ENCODE measurements at regions not wholly inside any gene's neighbourhood (a gene's known extent, or its start where the extent isn't known, plus 50 kb on each side); places are given as distances from the start of the nearest gene placed in this dataset.

- no peak overlapping the region for H3K9ac ChIP-seq (ENCODE audit: extremely low read depth, insufficient read length, low read length)
- Mint-ChIP-seq H3K9me3 (no peaks in the 10 kb centered on the region; a peak in 1 of 5 replicates), H3K27me3 (ENCODE audit: low read depth) (no peaks in the 10 kb centered on the region), H3K4me1 (peaks cover 3 to 14% of the 10 kb centered on the region in 2 experiments; a peak in 3 of 4 replicates), H3K36me3 (ENCODE audit: insufficient read depth in 1 of 3, low read depth in 3 of 3) (no peaks in the 10 kb centered on the region; a peak in 1 of 7 replicates), H3K4me3 (no peak overlapping the region), H3K27ac (no peak overlapping the region)
- no peak overlapping the region for H3K14ac ChIP-seq (ENCODE audit: insufficient read depth, low read length)
- no peak overlapping the region for H2AFZ ChIP-seq (ENCODE audit: low read length)
- H3K4me2 ChIP-seq (ENCODE audit: insufficient read depth, insufficient read length, low read length) = no peak overlapping the region
- no peak overlapping the region for H4K5ac ChIP-seq (ENCODE audit: insufficient read length, low read depth, low read length)
- no peaks in the 10 kb centered on the region for H3K79me1 ChIP-seq (ENCODE audit: insufficient read depth, low read depth, low read length, poor library complexity, severe bottlenecking)
- H3K9me3 ChIP-seq (ENCODE audit: control insufficient read depth, low read depth, low read length) = no peaks in the 10 kb centered on the region
- no peak overlapping the region for H2BK15ac ChIP-seq (ENCODE audit: low read depth, low read length)
- no peak overlapping the region for H3T11ph ChIP-seq (ENCODE audit: low read length)
- H3K18ac ChIP-seq (ENCODE audit: insufficient read length, low read depth, low read length) = no peak overlapping the region
- H2BK5ac ChIP-seq (ENCODE audit: insufficient read length, low read length) = no peak overlapping the region
- H2BK120ac ChIP-seq (ENCODE audit: low read depth, low read length, poor library complexity, severe bottlenecking) = no peak overlapping the region
- H2BK12ac ChIP-seq (ENCODE audit: insufficient read length, low read depth, low read length) = no peak overlapping the region
- H3K27me3 ChIP-seq (ENCODE audit: insufficient read depth, low read length) = no peaks in the 10 kb centered on the region
- H3K23me2 ChIP-seq (ENCODE audit: insufficient read length, low read depth, low read length, poor library complexity, severe bottlenecking) = no peaks in the 10 kb centered on the region
- H3K56ac ChIP-seq (ENCODE audit: insufficient read length, low read depth, low read length) = no peak overlapping the region
- no peaks in the 10 kb centered on the region for H3K79me2 ChIP-seq (ENCODE audit: insufficient read depth, low read length)
- TF ChIP-seq CTCF (conservative IDR thresholded peaks at IDR 0.05) = no peak
- H2AK5ac ChIP-seq (ENCODE audit: insufficient read length, low read length) = no peak overlapping the region
- no peak overlapping the region for H4K8ac ChIP-seq (replicated peaks; ENCODE audit: insufficient read length, low read depth, low read length)
- H4K91ac ChIP-seq (ENCODE audit: insufficient read length, low read depth, low read length) = no peak overlapping the region
- no peak overlapping the region for H2BK20ac ChIP-seq (ENCODE audit: low read depth, low read length, poor library complexity, severe bottlenecking)
- no peak overlapping the region for H3K27ac ChIP-seq (ENCODE audit: insufficient read length, low read depth, low read length)
- WGBS (ENCODE audit: extremely low coverage, insufficient read length, low lambda C conversion rate) = no CpG with 5 or more reads among the region's 3 CpGs
- no peaks in the 10 kb centered on the region for H3K4me1 ChIP-seq (ENCODE audit: insufficient read depth, low read length)
- H4K20me1 ChIP-seq (ENCODE audit: control insufficient read depth, insufficient read depth, insufficient read length) = no peaks in the 10 kb centered on the region
- DNase-seq = no peak
- no peak overlapping the region for H3K4ac ChIP-seq (ENCODE audit: low read depth, low read length)
- no peak overlapping the region for H3K23ac ChIP-seq (ENCODE audit: insufficient read length, low read depth, low read length)
Measured at GRCh38 chr9:115862021-115862420, 291.6 kb upstream of the PAPPA start.
